SK-N-SH treated with all-trans-retinoic acid at 6 μM for 48 hours (cell line): ENCODE measurements at regions not wholly inside any gene's neighbourhood (a gene's known extent, or its start where the extent isn't known, plus 50 kb on each side); places are given as distances from the start of the nearest gene placed in this dataset.

Source experiments
- OSR1 ChIP-seq: fragments of 250-450 bp; sonication (Bioruptor Pico); IDR thresholded peaks from 2 replicates; pipeline ENCODE4 v1.8.0; 2022; ENCODE audit warnings: moderate library complexity, mild to moderate bottlenecking, inconsistent platforms
- PATZ1 ChIP-seq: fragments of 250-450 bp; sonication (Bioruptor Pico); IDR thresholded peaks from 2 replicates; pipeline ENCODE4 v1.8.0; 2020; ENCODE audit warnings: mild to moderate bottlenecking, moderate library complexity, borderline replicate concordance
- RARB ChIP-seq: fragments of 250-450 bp; sonication (Bioruptor Pico); IDR thresholded peaks from 2 replicates; pipeline ENCODE4 v1.8.0; 2021; ENCODE audit warnings: mild to moderate bottlenecking, moderate library complexity
- TCF4 ChIP-seq: fragments of 250-450 bp; sonication (Bioruptor Pico); IDR thresholded peaks from 2 replicates; pipeline ENCODE4 v1.8.0; 2021; ENCODE audit warnings: mild to moderate bottlenecking, moderate library complexity, borderline replicate concordance
- ZC3H10 ChIP-seq: fragments of 250-450 bp; sonication (Bioruptor Pico); IDR thresholded peaks from 2 replicates; pipeline ENCODE4 v1.5.1; 2021; ENCODE audit warnings: mild to moderate bottlenecking, moderate library complexity

- TF ChIP-seq RARB: no peak
- no peak for TF ChIP-seq OSR1
- no peak for TF ChIP-seq TCF4 (CRISPR knock-in tag)
- no peak for TF ChIP-seq PATZ1
- no peak for TF ChIP-seq ZC3H10
Observed at GRCh38 chr10:33073641-33074415, 115.8 kb upstream of the ITGB1 start.
